Spleen (tissue), 11 donors: ENCODE measurements at regions not wholly inside any gene's neighbourhood (a gene's known extent, or its start where the extent isn't known, plus 50 kb on each side); places are given as distances from the start of the nearest gene placed in this dataset.

Experiments used
- DNase-seq: peaks from one replicate; pipeline ENCODE4 v3.0.0-alpha.2; 2020
- H3K27ac ChIP-seq, 8 donors: fragments of 200-600 bp; sonication (generic) in 7 of 8; 1 replicate in 4 of 8; 2 replicates in 4 of 8; pipeline versions ENCODE4 v1.5.0 to v1.8.0; 2016 to 2021; ENCODE audit warnings: inconsistent platforms in 4 of 8, mild to moderate bottlenecking in 4 of 8, moderate library complexity in 1 of 8
- H3K27me3 ChIP-seq, 7 donors: fragments of 200-600 bp; sonication (generic) in 6 of 7; replicated peaks in 1 of 7; 1 replicate in 4 of 7; 2 replicates in 3 of 7; pipeline versions ENCODE4 v1.5.0 to v1.8.0; 2016 to 2021; ENCODE audit warnings: inconsistent platforms in 3 of 7, mild to moderate bottlenecking in 1 of 7
- H3K36me3 ChIP-seq, 6 donors: fragments of 200-600 bp; sonication (generic) in 5 of 6; 1 replicate in 4 of 6; 2 replicates in 2 of 6; pipeline versions ENCODE4 v1.5.0 to v1.8.0; 2016 to 2021; ENCODE audit warnings: inconsistent platforms in 2 of 6
- H3K4me1 ChIP-seq, 6 donors: fragments of 200-600 bp; sonication (generic) in 5 of 6; 1 replicate in 3 of 6; 2 replicates in 3 of 6; pipeline versions ENCODE4 v1.5.0 to v1.8.0; 2016 to 2021; ENCODE audit warnings: inconsistent platforms in 3 of 6
- H3K4me3 ChIP-seq, 8 donors: fragments of 200-600 bp; sonication (generic) in 7 of 8; 1 replicate in 4 of 8; 2 replicates in 4 of 8; pipeline versions ENCODE4 v1.5.0 to v1.8.0; 2016 to 2021; ENCODE audit warnings: inconsistent platforms in 4 of 8, mild to moderate bottlenecking in 4 of 8, moderate library complexity in 2 of 8
- H3K9me3 ChIP-seq, 8 donors: fragments of 200-600 bp; sonication (generic) in 7 of 8; 1 replicate in 4 of 8; 2 replicates in 4 of 8; pipeline versions ENCODE4 v1.5.0 to v1.8.0; 2016 to 2021; ENCODE audit warnings: inconsistent platforms in 4 of 8
- POLR2A ChIP-seq, 3 donors: fragments of 450-650 bp; IDR thresholded peaks; one replicate each; pipeline ENCODE4 v1.5.1; 2017; ENCODE audit warnings: antibody characterized with exemption in 3 of 3, mild to moderate bottlenecking in 1 of 3
- POLR2AphosphoS5 ChIP-seq, 3 donors: sonication (generic); formaldehyde crosslinking; IDR thresholded peaks; one replicate each; pipeline ENCODE4 v1.5.1; 2017; ENCODE audit warnings: antibody characterized with exemption in 3 of 3
- WGBS, 5 donors: extraction: QIAGEN DNeasy Blood & Tissue Kit in 3 of 5; methylation state at CpG; one replicate each; pipeline versions ENCODE4 v1.1.5 to v1.1.7; 2013 to 2018; 5-methylcytosine and 5-hydroxymethylcytosine counted together
- intact Hi-C: fragments of 100-400 bp; cut with DNase I; formaldehyde crosslinking; loops from one replicate; pipeline ENCODE4 v1.15.0; 2023; ENCODE audit warnings: low total_unique reads
- TF ChIP-seq, protein P1 (sequence below), 11 experiments: fragments of 200-600 bp in 7 of 11; fragments of 450-650 bp in 4 of 11; sonication (generic) in 4 of 11; IDR thresholded peaks in 8 of 11; conservative IDR thresholded peaks in 3 of 11; 1 replicate in 7 of 11; 2 replicates in 4 of 11; pipeline versions ENCODE4 v1.4.0 to v1.8.0; 2016 to 2021; ENCODE audit warnings: antibody characterized with exemption in 11 of 11, inconsistent platforms in 4 of 11, mild to moderate bottlenecking in 1 of 11
- donor health status: healthy with polysubstance abuse.
- donor health status: DM: no; HTN: no; CAD: no; lungs with moderate emphysema.
- donor health status: DM: no; HTN: no; CAD: no.
- donor health status: Bipolar disorder and iron deficiency.
- donor health status: healthy.
- donor health status: DM: no; HTN: no; CAD: no.
- donor health status: DM: yes; HTN: yes; CAD: no.

GRCh38 chr2:145155196-145155595 is 635.3 kb upstream of the ZEB2 start:
- Histone ChIP-seq H3K4me3 (no peak overlapping the region), H3K27me3 (no peaks in the 10 kb centered on the region), H3K4me1 (no peaks in the 10 kb centered on the region), H3K36me3 (no peaks in the 10 kb centered on the region), H3K9me3 (peaks cover 0 to 15% (median 8%) of the 10 kb centered on the region in 8 donors), H3K27ac (no peak overlapping the region)
- TF ChIP-seq, protein P1, sequence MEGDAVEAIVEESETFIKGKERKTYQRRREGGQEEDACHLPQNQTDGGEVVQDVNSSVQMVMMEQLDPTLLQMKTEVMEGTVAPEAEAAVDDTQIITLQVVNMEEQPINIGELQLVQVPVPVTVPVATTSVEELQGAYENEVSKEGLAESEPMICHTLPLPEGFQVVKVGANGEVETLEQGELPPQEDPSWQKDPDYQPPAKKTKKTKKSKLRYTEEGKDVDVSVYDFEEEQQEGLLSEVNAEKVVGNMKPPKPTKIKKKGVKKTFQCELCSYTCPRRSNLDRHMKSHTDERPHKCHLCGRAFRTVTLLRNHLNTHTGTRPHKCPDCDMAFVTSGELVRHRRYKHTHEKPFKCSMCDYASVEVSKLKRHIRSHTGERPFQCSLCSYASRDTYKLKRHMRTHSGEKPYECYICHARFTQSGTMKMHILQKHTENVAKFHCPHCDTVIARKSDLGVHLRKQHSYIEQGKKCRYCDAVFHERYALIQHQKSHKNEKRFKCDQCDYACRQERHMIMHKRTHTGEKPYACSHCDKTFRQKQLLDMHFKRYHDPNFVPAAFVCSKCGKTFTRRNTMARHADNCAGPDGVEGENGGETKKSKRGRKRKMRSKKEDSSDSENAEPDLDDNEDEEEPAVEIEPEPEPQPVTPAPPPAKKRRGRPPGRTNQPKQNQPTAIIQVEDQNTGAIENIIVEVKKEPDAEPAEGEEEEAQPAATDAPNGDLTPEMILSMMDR (IDR thresholded peaks at IDR 0.05 in 8 of 11, conservative IDR thresholded peaks at IDR 0.05 in 3 of 11) = no peak
- TF ChIP-seq POLR2A (IDR thresholded peaks at IDR 0.05) = no peak
- TF ChIP-seq POLR2AphosphoS5 (IDR thresholded peaks at IDR 0.05) = no peak
- no peak for DNase-seq
- intact Hi-C loops = no loop called here
- WGBS, 5 donors = 83 to 96% (median 90%) methylated on average over 2 of the region's 2 CpGs

DNA sequence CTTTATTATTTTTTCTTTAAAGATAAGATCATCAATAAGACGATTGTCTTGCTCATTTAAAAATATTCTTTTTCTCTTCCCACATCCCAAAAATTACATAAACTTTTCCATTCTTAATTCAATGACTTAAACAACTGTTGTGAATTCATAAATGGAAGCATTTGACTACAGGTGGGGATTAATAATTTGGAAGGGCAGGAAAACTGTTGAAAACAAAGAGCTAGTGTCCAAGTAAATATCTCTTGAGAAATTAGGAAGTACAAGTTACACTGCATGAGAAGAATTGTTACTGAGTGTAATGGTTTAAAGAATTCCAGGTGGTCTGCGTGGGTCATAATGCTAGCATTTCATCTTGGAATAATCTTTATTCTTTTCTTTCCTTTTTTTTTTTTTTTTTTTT is 634.8 kb upstream of the ZEB2 start:
- Histone ChIP-seq H3K4me1 (no peaks in the 10 kb centered on the region), H3K9me3 (peaks cover 0 to 15% (median 8%) of the 10 kb centered on the region in 8 donors), H3K36me3 (no peaks in the 10 kb centered on the region), H3K27ac (no peak overlapping the region), H3K4me3 (no peak overlapping the region), H3K27me3 (no peaks in the 10 kb centered on the region)
- 83 to 91% (median 88%) methylated on average over 2 of the region's 2 CpGs for WGBS, 5 donors
- no peak for TF ChIP-seq POLR2A (IDR thresholded peaks at IDR 0.05)
- TF ChIP-seq POLR2AphosphoS5 (IDR thresholded peaks at IDR 0.05) = no peak
- TF ChIP-seq, protein P1 (IDR thresholded peaks at IDR 0.05 in 8 of 11, conservative IDR thresholded peaks at IDR 0.05 in 3 of 11) = no peak
- intact Hi-C loops = no loop called here
- no peak for DNase-seq

- Histone ChIP-seq H3K27me3 (no peaks in the 10 kb centered on the region), H3K9me3 (peaks cover 0 to 11% (median 4%) of the 10 kb centered on the region in 8 donors), H3K36me3 (no peaks in the 10 kb centered on the region), H3K4me1 (no peaks in the 10 kb centered on the region), H3K27ac (no peak overlapping the region), H3K4me3 (no peak overlapping the region)
- intact Hi-C loops = no loop called here
- TF ChIP-seq POLR2A (IDR thresholded peaks at IDR 0.05) = no peak
- TF ChIP-seq POLR2AphosphoS5 (IDR thresholded peaks at IDR 0.05) = no peak
- TF ChIP-seq, protein P1 (IDR thresholded peaks at IDR 0.05 in 8 of 11, conservative IDR thresholded peaks at IDR 0.05 in 3 of 11) = no peak
- DNase-seq = no peak
Observed at GRCh38 chr2:145146691-145147090, 626.8 kb upstream of the ZEB2 start.

DNA sequence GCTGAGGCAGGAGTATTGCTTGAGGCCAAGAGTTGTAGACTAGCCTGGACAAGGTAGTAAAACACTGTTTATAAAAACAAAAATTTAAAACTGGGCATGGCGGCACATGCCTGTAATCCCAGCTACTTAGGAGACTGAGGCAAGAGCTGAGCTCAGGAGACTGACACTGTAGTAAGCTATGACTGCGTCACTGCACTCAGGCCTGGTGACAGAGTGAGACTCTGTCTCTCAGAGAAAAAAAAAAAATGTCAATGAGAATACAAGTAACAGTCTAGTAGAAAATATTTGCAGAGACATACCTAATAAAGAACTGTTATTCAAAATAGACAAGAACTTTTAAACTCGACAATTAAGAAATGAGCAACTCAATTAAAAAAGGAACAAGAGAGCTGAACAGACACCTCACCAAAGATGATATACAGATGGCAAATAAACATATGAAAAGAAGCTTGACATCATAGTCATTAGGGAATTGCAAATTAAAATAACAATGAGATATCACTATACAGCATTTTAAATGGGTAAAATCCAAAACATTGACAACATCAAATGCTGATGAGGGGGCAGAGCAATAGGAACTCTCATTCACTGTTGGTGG is 624.3 kb upstream of the ZEB2 start:
- H3K4me3 ChIP-seq = no peak overlapping the region
- intact Hi-C loops = no loop called here
- WGBS, 5 donors = 91 to 98% (median 96%) methylated on average over 3 of the region's 3 CpGs
- no peaks in the 10 kb centered on the region for H3K36me3 ChIP-seq
- no peak for DNase-seq
- TF ChIP-seq POLR2AphosphoS5 (IDR thresholded peaks at IDR 0.05) = no peak
- TF ChIP-seq POLR2A (IDR thresholded peaks at IDR 0.05) = no peak
- TF ChIP-seq, protein P1 (IDR thresholded peaks at IDR 0.05 in 8 of 11, conservative IDR thresholded peaks at IDR 0.05 in 3 of 11) = no peak
- H3K9me3 ChIP-seq = peaks cover 0 to 10% (median 4%) of the 10 kb centered on the region in 8 donors
- H3K4me1 ChIP-seq = no peaks in the 10 kb centered on the region
- no peaks in the 10 kb centered on the region for H3K27me3 ChIP-seq
- H3K27ac ChIP-seq = no peak overlapping the region
